Dendritic cell treated with granulocyte-macrophage colony-stimulating factor and Interleukin-4, amounts not matched to agents 40 ng/mL and 50 ng/mL, for 4 days (primary cell): ENCODE measurements at regions not wholly inside any gene's neighbourhood (a gene's known extent, or its start where the extent isn't known, plus 50 kb on each side); places are given as distances from the start of the nearest gene placed in this dataset.
"Not testable (repeated sequence)": the region's sequence is repeated elsewhere in the genome, so short reads cannot be mapped to it uniquely, and the experiment has no call there.

Experiments used
- H3K27ac Mint-ChIP-seq: one replicate; pipeline ENCODE4 v1.8.0; 2022; ENCODE audit warnings: mild to moderate bottlenecking, mixed read lengths
- H3K27me3 Mint-ChIP-seq: one replicate; pipeline ENCODE4 v1.8.0; 2022; ENCODE audit warnings: mild to moderate bottlenecking, mixed read lengths
- H3K36me3 Mint-ChIP-seq: one replicate; pipeline ENCODE4 v1.8.0; 2022; ENCODE audit warnings: low read depth, mixed read lengths
- H3K4me1 Mint-ChIP-seq: one replicate; pipeline ENCODE4 v1.8.0; 2022; ENCODE audit warnings: low read depth, mixed read lengths
- H3K4me3 Mint-ChIP-seq: one replicate; pipeline ENCODE4 v1.8.0; 2022; ENCODE audit warnings: mild to moderate bottlenecking, moderate library complexity, mixed read lengths
- H3K9me3 Mint-ChIP-seq: one replicate; pipeline ENCODE4 v1.8.0; 2022; ENCODE audit warnings: mixed read lengths
- intact Hi-C: fragments of 100-400 bp; cut with micrococcal nuclease; formaldehyde crosslinking; loops from one replicate; pipeline ENCODE4 v1.15.0; 2022

DNA sequence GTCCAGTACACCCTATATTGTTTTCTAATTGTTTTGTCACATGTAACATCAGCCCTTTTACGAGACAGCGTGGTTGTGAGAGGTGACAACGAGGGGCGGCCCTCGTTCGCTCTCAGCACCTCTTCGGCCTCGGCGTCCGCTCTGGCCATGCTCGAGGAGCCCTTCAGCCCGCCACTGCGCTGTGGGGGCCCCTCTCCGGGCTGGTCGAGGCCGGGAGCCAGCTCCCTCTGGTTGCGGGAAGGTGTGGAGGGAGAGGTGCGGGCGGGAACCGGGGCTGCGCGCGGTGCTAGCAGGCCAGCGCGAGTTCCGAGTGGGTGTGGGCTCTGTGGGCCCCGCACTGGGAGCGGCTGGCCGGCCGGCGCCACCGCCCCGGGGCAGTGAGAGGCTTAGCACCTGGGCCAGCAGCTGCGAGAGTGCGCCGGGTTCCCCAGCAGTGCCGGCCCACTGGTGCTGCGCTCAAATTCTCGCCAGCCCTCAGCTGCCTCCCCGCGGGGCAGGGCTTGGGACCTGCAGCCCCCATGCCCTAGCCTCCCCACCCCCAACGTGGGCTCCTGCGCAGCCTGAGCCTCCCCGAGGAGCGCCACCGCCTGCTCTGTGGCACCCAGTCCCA, 145.0 kb downstream of the PSAT1 start:
- intact Hi-C loops = no loop called here
- peaks cover 4% of the 10 kb centered on the region for H3K27me3 Mint-ChIP-seq
- H3K9me3 Mint-ChIP-seq = peaks cover 3% of the 10 kb centered on the region
- H3K36me3 Mint-ChIP-seq = no peaks in the 10 kb centered on the region
- no peaks in the 10 kb centered on the region for H3K4me1 Mint-ChIP-seq
- H3K4me3 Mint-ChIP-seq = no peak overlapping the region
- H3K27ac Mint-ChIP-seq = no peak overlapping the region

DNA sequence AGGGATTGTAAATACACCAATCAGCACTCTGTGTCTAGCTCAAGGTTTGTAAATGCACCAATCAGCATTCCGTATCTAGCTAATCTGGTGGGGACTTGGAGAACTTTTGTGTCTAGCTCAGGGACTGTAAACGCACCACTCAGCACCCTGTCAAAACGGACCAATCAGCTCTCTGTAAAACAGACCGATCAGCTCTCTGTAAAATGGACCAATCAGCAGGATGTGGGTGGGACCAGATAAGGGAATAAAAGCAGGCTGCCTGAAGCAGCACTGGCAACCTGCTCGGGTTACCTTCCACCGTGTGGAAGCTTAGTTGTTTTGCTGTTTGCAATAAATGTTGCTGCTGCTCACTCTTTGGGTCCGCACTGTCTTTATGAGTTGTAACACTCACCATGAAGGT, 145.7 kb downstream of the PSAT1 start:
- H3K27me3 Mint-ChIP-seq, H3K36me3 Mint-ChIP-seq, H3K27ac Mint-ChIP-seq, H3K4me3 Mint-ChIP-seq, H3K4me1 Mint-ChIP-seq, H3K9me3 Mint-ChIP-seq, intact Hi-C loops: not testable (repeated sequence)

DNA sequence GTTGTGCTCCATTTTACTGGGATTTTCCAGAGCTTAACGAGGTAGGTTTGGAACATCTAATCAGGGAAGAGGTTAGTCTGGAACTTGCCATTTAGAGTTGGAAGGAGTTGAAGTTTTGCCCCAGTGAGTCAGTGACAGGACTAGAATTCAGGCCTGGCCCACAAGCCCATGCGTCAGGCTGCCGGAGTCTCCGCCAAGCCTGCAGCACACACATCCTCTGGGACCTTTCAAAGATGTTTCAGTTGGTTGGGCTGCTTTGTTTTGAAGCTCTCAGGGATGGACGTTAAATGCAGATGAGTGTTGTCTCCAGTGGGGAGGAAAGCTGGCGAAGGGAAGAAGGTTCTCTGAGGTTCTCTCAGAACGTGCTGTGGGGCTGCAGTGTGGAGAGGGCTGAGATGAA, 147.0 kb downstream of the PSAT1 start:
- intact Hi-C loops = no loop called here
- Mint-ChIP-seq H3K4me1 (no peaks in the 10 kb centered on the region), H3K27me3 (peaks cover 4% of the 10 kb centered on the region), H3K36me3 (no peaks in the 10 kb centered on the region), H3K4me3 (no peak overlapping the region), H3K9me3 (peaks cover 8% of the 10 kb centered on the region), H3K27ac (no peak overlapping the region)

DNA sequence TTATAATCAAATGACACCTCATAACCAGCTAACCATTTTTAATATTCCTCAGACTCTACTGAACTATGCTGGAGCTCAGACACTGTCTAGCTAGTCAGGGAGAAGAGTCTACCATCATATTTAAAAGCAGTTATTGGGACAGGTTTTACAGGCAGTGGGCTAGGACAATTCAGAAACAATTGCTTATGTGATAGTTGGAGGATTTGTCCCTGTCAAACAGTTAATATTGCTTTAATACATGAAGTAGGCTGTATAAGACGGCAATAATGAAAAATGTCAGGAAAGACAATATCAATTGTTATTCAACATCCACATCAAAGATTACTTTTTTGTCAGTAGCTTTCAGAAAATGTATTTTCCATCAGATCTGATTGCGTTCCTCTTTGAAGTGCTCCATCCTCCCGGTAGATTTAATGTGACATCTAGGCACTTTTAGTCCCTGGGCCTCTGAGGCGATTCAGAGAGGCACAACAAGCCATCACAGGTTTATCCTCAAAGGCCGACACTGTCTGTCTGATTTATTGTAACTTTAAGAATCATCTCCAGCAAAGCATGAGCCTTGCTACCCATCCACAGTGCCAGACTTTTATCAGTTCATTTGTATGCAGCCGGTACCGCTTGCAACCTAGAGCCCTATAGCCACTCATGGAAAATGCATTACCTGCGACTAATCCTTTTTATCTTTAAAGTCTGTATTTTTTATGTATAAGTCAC, 152.2 kb downstream of the PSAT1 start:
- Mint-ChIP-seq H3K9me3 (peaks cover 8% of the 10 kb centered on the region), H3K27me3 (no peaks in the 10 kb centered on the region), H3K4me1 (no peaks in the 10 kb centered on the region), H3K27ac (no peak overlapping the region), H3K4me3 (no peak overlapping the region), H3K36me3 (no peaks in the 10 kb centered on the region)
- intact Hi-C loops = no loop called here

DNA sequence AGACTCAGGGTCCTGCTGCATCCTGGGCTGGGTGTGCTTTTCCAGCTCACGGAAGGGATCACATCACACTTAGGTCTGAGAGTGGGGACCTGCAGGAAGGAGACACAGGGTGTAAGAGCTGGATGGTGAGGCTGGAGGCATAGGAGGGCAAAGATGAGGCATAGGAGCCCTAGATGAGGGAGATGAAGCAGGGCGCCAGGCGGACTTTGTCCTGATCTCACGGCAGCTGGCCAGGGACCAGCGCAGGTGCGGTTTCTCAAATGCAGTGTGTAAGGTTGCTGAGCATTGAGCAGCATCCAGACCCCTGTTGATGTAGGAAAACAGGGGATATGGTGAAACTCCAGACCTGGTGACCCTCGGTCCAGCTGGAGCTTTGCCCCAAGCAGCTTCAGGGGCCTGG, 156.5 kb downstream of the PSAT1 start:
- Mint-ChIP-seq H3K27ac (no peak overlapping the region), H3K36me3 (no peaks in the 10 kb centered on the region), H3K4me1 (no peaks in the 10 kb centered on the region), H3K9me3 (no peaks in the 10 kb centered on the region), H3K4me3 (no peak overlapping the region), H3K27me3 (no peaks in the 10 kb centered on the region)
- intact Hi-C loops = no loop called here

DNA sequence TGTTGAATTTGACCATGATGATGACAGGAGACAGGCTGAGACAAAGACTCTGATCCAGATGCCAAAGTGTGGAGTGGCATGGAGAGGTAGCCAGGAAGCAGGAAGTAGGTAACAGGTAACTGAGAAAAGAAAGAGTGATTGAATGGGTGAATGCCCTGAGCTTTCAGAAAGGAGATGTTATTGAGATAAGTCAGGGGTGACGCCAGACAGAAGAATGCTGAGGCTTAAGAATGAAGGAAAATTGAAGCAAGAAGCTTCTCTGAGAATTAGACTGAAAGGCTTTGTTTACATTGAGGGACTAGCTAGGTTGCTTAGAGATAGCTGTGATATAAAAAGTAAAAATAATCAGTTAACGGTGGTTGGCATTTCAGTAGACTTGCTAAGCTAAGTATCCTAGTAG, 165.7 kb downstream of the PSAT1 start:
- Mint-ChIP-seq H3K27ac (no peak overlapping the region), H3K36me3 (no peaks in the 10 kb centered on the region), H3K27me3 (no peaks in the 10 kb centered on the region), H3K4me3 (no peak overlapping the region), H3K4me1 (no peaks in the 10 kb centered on the region), H3K9me3 (no peaks in the 10 kb centered on the region)
- intact Hi-C loops = no loop called here

DNA sequence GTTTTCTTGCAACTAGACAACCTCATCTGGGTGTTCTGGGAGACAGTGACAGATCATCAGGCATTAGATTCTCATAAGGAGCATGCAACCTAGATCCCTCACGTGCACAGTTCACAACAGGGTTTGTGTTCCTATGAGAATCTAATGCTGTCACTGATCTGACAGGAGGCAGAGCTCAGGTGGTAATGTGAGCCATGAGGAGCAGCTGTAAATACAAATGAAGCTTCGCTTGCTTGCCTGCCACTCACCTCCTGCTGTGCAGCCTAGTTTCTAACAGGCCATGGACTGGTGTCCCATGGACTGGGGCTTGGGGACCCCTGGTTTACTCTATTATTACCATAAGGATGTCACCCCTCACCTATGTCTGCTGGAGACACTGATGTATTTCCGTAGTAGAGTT, 166.8 kb downstream of the PSAT1 start:
- intact Hi-C loops = no loop called here
- no peaks in the 10 kb centered on the region for H3K9me3 Mint-ChIP-seq
- H3K27ac Mint-ChIP-seq = no peak overlapping the region
- H3K4me3 Mint-ChIP-seq = no peak overlapping the region
- H3K4me1 Mint-ChIP-seq = no peaks in the 10 kb centered on the region
- H3K36me3 Mint-ChIP-seq = no peaks in the 10 kb centered on the region
- peaks cover 2% of the 10 kb centered on the region for H3K27me3 Mint-ChIP-seq

DNA sequence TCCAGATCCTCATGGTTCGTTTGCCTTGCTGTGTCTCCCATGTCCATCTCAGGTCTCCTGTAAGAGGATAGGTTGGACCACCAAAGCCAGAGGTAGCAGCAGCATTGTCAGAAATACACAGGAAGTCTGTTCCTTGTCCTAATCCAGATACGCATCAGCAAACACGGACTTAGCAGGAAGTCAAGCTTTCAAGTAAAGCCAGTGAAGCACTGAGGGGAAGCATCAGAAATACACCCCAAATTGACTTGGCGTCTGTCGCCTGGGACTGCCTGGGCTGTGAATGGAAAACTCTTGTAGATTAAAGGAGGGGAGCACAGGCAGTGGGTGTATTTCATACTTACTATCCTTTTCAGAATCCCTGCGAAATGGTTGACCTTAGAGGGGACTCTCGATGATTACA, 171.3 kb downstream of the PSAT1 start:
- Mint-ChIP-seq H3K9me3 (no peaks in the 10 kb centered on the region), H3K27ac (no peak overlapping the region), H3K4me3 (no peak overlapping the region), H3K36me3 (no peaks in the 10 kb centered on the region), H3K27me3 (peaks cover 2% of the 10 kb centered on the region), H3K4me1 (no peaks in the 10 kb centered on the region)
- intact Hi-C loops = no loop called here

DNA sequence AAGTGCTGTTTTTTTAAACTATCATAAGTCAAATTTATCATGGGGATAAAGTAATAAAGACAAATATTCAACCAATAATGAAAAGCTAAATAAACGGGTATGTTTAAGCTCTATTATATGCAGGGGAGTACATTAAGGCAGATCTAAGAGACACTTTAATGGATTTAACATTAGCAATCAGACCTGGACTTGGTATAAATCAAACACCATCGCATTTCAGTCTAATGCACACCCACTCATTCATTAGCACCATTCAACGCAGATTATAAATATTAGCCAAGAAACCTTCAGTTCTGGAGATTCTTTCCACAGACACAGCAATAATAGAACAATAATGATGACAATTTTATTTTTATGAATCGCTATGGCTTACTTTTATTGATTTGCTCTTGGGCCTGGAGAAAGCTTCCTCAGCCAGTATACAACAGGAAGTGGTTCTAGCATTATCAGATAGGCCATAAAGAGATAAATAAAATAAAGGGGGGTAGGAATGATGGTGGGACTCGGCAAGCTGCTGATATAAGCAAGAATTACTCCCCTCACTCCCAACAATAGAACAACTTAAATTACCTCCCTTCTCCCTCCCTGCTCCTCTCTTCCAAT, 172.2 kb downstream of the PSAT1 start:
- intact Hi-C loops = no loop called here
- Mint-ChIP-seq H3K4me1 (no peaks in the 10 kb centered on the region), H3K9me3 (no peaks in the 10 kb centered on the region), H3K27me3 (peaks cover 2% of the 10 kb centered on the region), H3K27ac (no peak overlapping the region), H3K36me3 (no peaks in the 10 kb centered on the region), H3K4me3 (no peak overlapping the region)

DNA sequence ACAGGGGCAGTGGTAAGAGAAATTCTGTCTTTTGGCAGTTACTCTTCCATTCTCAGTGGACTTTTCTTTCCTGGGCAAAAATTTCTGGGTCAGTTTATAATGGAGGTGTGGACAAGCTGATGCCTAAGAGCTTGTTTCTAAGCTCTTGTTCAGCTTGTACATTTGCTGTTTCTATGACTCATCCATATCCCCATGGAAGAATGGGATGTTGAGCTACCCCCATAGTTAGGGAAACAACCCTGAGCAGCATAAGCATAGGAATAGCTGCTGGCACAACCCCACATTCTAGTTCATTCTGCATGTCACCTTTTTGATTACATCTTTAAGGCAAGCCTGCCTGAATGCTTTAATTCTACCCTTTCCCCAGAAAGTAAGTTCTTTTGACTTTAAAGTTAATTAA, 173.3 kb downstream of the PSAT1 start:
- H3K27me3 Mint-ChIP-seq = peaks cover 2% of the 10 kb centered on the region
- intact Hi-C loops = no loop called here
- H3K4me1 Mint-ChIP-seq = no peaks in the 10 kb centered on the region
- no peaks in the 10 kb centered on the region for H3K9me3 Mint-ChIP-seq
- no peak overlapping the region for H3K27ac Mint-ChIP-seq
- H3K36me3 Mint-ChIP-seq = no peaks in the 10 kb centered on the region
- H3K4me3 Mint-ChIP-seq = no peak overlapping the region

DNA sequence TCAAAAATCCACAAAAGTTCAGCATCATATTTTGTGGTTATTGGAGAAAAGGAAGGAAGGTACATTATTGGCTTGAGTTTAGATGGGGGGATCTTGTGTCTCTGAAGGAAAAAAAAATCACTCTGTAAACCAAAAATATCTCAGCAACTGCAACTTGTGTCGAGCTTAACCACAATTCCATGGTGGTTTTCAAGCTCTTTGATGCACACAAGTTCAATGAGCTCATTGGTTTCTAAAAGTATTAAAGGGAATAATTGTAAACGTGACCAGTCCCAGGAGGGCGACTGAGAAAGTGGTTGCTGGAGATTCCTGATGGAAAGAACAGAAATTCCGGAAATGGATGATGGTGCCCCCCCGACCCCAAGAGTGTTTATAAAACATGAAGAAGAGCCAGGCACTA, 173.8 kb downstream of the PSAT1 start:
- Mint-ChIP-seq H3K27me3 (peaks cover 2% of the 10 kb centered on the region), H3K27ac (no peak overlapping the region), H3K4me1 (no peaks in the 10 kb centered on the region), H3K4me3 (no peak overlapping the region), H3K9me3 (no peaks in the 10 kb centered on the region), H3K36me3 (no peaks in the 10 kb centered on the region)
- intact Hi-C loops = no loop called here

DNA sequence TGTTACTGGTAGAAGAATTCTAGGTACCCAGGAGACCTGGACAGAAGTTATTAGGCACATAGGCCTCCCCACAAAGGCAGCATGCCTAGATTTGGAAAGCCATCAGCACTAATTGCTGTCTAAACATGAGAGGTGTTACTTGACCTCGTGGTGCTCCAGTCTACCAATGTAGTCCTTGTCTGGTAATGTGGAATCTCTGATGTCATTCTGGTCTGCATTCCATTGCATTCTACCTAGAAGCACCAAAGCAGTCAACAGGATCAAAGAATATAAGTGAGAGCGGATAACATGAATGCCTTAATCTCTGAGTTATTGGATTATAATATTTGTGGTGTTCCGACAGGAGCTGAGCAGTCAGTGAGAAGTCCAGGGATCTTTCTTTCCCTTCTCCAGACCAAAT, 175.2 kb downstream of the PSAT1 start:
- no peak overlapping the region for H3K27ac Mint-ChIP-seq
- H3K4me1 Mint-ChIP-seq = no peaks in the 10 kb centered on the region
- H3K36me3 Mint-ChIP-seq = no peaks in the 10 kb centered on the region

DNA sequence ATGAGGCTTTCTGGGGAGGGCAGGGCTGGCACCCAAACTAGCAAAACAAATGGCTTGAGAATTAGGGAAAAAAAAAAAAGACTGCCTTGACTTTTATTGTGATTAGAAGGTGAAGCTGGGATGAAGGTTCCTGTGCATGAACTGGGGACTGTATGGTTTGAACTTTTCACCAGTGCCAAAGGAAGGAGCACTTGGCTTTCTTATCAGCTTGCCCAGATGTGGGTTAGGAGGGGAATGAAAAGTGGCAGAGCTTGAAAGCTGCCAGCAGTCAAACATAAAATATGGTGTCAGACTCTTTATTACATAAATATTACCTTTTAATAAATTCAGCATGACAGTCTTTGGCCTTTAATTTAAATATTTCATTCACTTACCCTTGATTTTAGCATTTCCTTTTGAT, 182.5 kb downstream of the PSAT1 start:
- Mint-ChIP-seq H3K4me1 (no peaks in the 10 kb centered on the region), H3K4me3 (no peak overlapping the region), H3K27ac (no peak overlapping the region), H3K36me3 (no peaks in the 10 kb centered on the region), H3K27me3 (no peaks in the 10 kb centered on the region), H3K9me3 (peaks cover 12% of the 10 kb centered on the region)
- intact Hi-C loops = no loop called here

More for the DNA sequence above, 175.2 kb downstream of the PSAT1 start:
- H3K27me3 Mint-ChIP-seq = peaks cover 2% of the 10 kb centered on the region
- H3K4me3 Mint-ChIP-seq = no peak overlapping the region
- intact Hi-C loops = no loop called here
- no peaks in the 10 kb centered on the region for H3K9me3 Mint-ChIP-seq

DNA sequence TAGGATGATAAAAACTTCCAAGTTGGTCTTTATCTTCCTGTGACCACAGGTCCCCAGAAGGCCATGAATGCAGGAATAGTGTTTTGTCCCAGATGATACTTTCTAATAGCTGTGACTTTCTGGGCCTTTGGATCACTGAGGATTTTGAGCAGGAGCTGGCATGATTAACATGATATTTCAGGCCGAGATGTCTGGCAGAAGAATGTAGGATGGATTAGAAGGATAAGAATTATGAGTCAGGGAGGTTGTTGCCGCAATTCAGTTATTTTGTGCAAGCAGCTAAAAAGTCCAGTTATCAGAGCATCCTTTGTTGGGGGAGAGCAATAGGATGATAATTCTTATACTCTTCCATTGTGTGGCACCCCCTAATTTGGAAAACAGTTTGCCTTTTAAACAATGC, 189.7 kb downstream of the PSAT1 start:
- no peaks in the 10 kb centered on the region for H3K36me3 Mint-ChIP-seq
- H3K27me3 Mint-ChIP-seq = no peaks in the 10 kb centered on the region
- no peaks in the 10 kb centered on the region for H3K4me1 Mint-ChIP-seq
- no peak overlapping the region for H3K4me3 Mint-ChIP-seq
- peaks cover 16% of the 10 kb centered on the region for H3K9me3 Mint-ChIP-seq
- H3K27ac Mint-ChIP-seq = no peak overlapping the region
- intact Hi-C loops = no loop called here

DNA sequence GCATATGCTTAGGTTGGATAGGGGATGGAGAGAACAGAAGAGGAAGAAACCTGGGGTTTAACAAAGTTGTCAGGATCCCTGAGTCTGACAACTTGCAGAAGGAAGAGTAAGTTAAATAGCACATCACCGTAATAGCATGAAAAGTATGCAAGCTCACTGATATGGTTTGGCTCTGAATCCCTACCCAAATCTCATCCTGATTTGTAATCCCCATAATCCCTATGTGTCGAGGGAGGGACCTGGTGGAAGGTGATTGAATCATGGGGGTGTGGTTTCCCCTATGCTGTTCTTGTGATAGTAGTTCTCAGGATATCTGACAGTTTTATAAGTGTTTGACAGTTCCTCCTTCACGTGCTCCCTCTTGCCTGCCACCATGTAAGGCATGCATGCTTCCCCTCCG, 193.3 kb downstream of the PSAT1 start:
- Mint-ChIP-seq H3K4me3 (no peak overlapping the region), H3K4me1 (no peaks in the 10 kb centered on the region), H3K36me3 (no peaks in the 10 kb centered on the region), H3K27me3 (no peaks in the 10 kb centered on the region), H3K9me3 (no peaks in the 10 kb centered on the region), H3K27ac (no peak overlapping the region)
- intact Hi-C loops = no loop called here
